ENCODE measurements at regions not wholly inside any gene's neighbourhood (a gene's known extent, or its start where the extent isn't known, plus 50 kb on each side); places are given as distances from the start of the nearest gene placed in this dataset.
"Not testable (repeated sequence)": the region's sequence is repeated elsewhere in the genome, so short reads cannot be mapped to it uniquely, and the experiment has no call there.

GRCh38 chr4:3896441-3896840, 130.3 kb downstream of the ADRA2C start:
- H3K36me3 ChIP-seq (ENCODE audit: control insufficient read depth, insufficient read depth, low read length): no peaks in the 10 kb centered on the region
- no peak overlapping the region for H3K27ac ChIP-seq (ENCODE audit: low read depth, low read length, severe bottlenecking)
- H3K9me3 ChIP-seq (ENCODE audit: control insufficient read depth, low read length): no peaks in the 10 kb centered on the region
- peaks cover 9% of the 10 kb centered on the region for H3K4me1 ChIP-seq (ENCODE audit: control insufficient read depth, insufficient read depth, low read length, poor library complexity, severe bottlenecking)
- WGBS, 2 experiments (ENCODE audit: insufficient coverage in 2 of 2): 90% methylated on average over 5 to 6 of the region's 6 CpGs
- no peak overlapping the region for H3K4me3 ChIP-seq (ENCODE audit: extremely low read depth, insufficient read depth, low read length, poor library complexity, severe bottlenecking)

GRCh38 chr4:3896871-3897578, 130.8 kb downstream of the ADRA2C start:
- H3K4me1 ChIP-seq (ENCODE audit: control insufficient read depth, insufficient read depth, low read length, poor library complexity, severe bottlenecking); H3K4me3 ChIP-seq (ENCODE audit: extremely low read depth, insufficient read depth, low read length, poor library complexity, severe bottlenecking); H3K27ac ChIP-seq (ENCODE audit: low read depth, low read length, severe bottlenecking); H3K36me3 ChIP-seq (ENCODE audit: control insufficient read depth, insufficient read depth, low read length); H3K9me3 ChIP-seq (ENCODE audit: control insufficient read depth, low read length): not testable (repeated sequence)
- WGBS, 2 experiments (ENCODE audit: insufficient coverage in 2 of 2): 95 to 100% methylated on average over 7 to 8 of the region's 20 CpGs

GRCh38 chr4:3898098-3898497, 131.9 kb downstream of the ADRA2C start:
- H3K4me3 ChIP-seq (ENCODE audit: extremely low read depth, insufficient read depth, low read length, poor library complexity, severe bottlenecking): no peak overlapping the region
- no peaks in the 10 kb centered on the region for H3K9me3 ChIP-seq (ENCODE audit: control insufficient read depth, low read length)
- H3K27ac ChIP-seq (ENCODE audit: low read depth, low read length, severe bottlenecking): no peak overlapping the region
- H3K4me1 ChIP-seq (ENCODE audit: control insufficient read depth, insufficient read depth, low read length, poor library complexity, severe bottlenecking): peaks cover 9% of the 10 kb centered on the region
- no peaks in the 10 kb centered on the region for H3K36me3 ChIP-seq (ENCODE audit: control insufficient read depth, insufficient read depth, low read length)
- 91 to 93% methylated on average over 12 to 14 of the region's 19 CpGs for WGBS, 2 experiments (ENCODE audit: insufficient coverage in 2 of 2)

- H3K4me1 ChIP-seq (ENCODE audit: control insufficient read depth, insufficient read depth, low read length, poor library complexity, severe bottlenecking); H3K36me3 ChIP-seq (ENCODE audit: control insufficient read depth, insufficient read depth, low read length); H3K4me3 ChIP-seq (ENCODE audit: extremely low read depth, insufficient read depth, low read length, poor library complexity, severe bottlenecking); H3K27ac ChIP-seq (ENCODE audit: low read depth, low read length, severe bottlenecking); H3K9me3 ChIP-seq (ENCODE audit: control insufficient read depth, low read length): not testable (repeated sequence)
- WGBS, 2 experiments (ENCODE audit: insufficient coverage in 2 of 2): 87 to 92% methylated on average over 8 to 10 of the region's 10 CpGs
These were observed 132.7 kb downstream of the ADRA2C start for GRCh38 chr4:3898928-3899327.

GRCh38 chr4:3904264-3904955, 138.2 kb downstream of the ADRA2C start:
- not testable (repeated sequence) for H3K9me3 ChIP-seq (ENCODE audit: control insufficient read depth, low read length); H3K4me1 ChIP-seq (ENCODE audit: control insufficient read depth, insufficient read depth, low read length, poor library complexity, severe bottlenecking); H3K36me3 ChIP-seq (ENCODE audit: control insufficient read depth, insufficient read depth, low read length); H3K4me3 ChIP-seq (ENCODE audit: extremely low read depth, insufficient read depth, low read length, poor library complexity, severe bottlenecking)
- H3K27ac ChIP-seq (ENCODE audit: low read depth, low read length, severe bottlenecking): peak overlapping the region; percentile 59
- WGBS, 2 experiments (ENCODE audit: insufficient coverage in 2 of 2): 73 to 80% methylated on average over 3 to 4 of the region's 15 CpGs

- not testable (repeated sequence) for H3K4me1 ChIP-seq (ENCODE audit: control insufficient read depth, insufficient read depth, low read length, poor library complexity, severe bottlenecking); H3K4me3 ChIP-seq (ENCODE audit: extremely low read depth, insufficient read depth, low read length, poor library complexity, severe bottlenecking); H3K27ac ChIP-seq (ENCODE audit: low read depth, low read length, severe bottlenecking); H3K9me3 ChIP-seq (ENCODE audit: control insufficient read depth, low read length); H3K36me3 ChIP-seq (ENCODE audit: control insufficient read depth, insufficient read depth, low read length)
- WGBS, 2 experiments (ENCODE audit: insufficient coverage in 2 of 2): 77 to 90% methylated on average over 3 of the region's 3 CpGs
These were observed 143.4 kb downstream of the ADRA2C start for GRCh38 chr4:3909616-3910015.

- H3K27ac ChIP-seq (ENCODE audit: low read depth, low read length, severe bottlenecking); H3K36me3 ChIP-seq (ENCODE audit: control insufficient read depth, insufficient read depth, low read length); H3K4me3 ChIP-seq (ENCODE audit: extremely low read depth, insufficient read depth, low read length, poor library complexity, severe bottlenecking); H3K9me3 ChIP-seq (ENCODE audit: control insufficient read depth, low read length); H3K4me1 ChIP-seq (ENCODE audit: control insufficient read depth, insufficient read depth, low read length, poor library complexity, severe bottlenecking): not testable (repeated sequence)
- WGBS, 2 experiments (ENCODE audit: insufficient coverage in 2 of 2): 93 to 96% methylated on average over 12 of the region's 14 CpGs
These were observed 144.2 kb downstream of the ADRA2C start for GRCh38 chr4:3910161-3910950.

GRCh38 chr4:3911252-3911856, 145.2 kb downstream of the ADRA2C start:
- H3K27ac ChIP-seq (ENCODE audit: low read depth, low read length, severe bottlenecking): no peak overlapping the region
- H3K4me3 ChIP-seq (ENCODE audit: extremely low read depth, insufficient read depth, low read length, poor library complexity, severe bottlenecking): no peak overlapping the region
- H3K9me3 ChIP-seq (ENCODE audit: control insufficient read depth, low read length): no peaks in the 10 kb centered on the region
- H3K36me3 ChIP-seq (ENCODE audit: control insufficient read depth, insufficient read depth, low read length): no peaks in the 10 kb centered on the region
- no peaks in the 10 kb centered on the region for H3K4me1 ChIP-seq (ENCODE audit: control insufficient read depth, insufficient read depth, low read length, poor library complexity, severe bottlenecking)
- 89 to 92% methylated on average over 14 to 17 of the region's 19 CpGs for WGBS, 2 experiments (ENCODE audit: insufficient coverage in 2 of 2)

- not testable (repeated sequence) for H3K4me1 ChIP-seq (ENCODE audit: control insufficient read depth, insufficient read depth, low read length, poor library complexity, severe bottlenecking); H3K4me3 ChIP-seq (ENCODE audit: extremely low read depth, insufficient read depth, low read length, poor library complexity, severe bottlenecking); H3K9me3 ChIP-seq (ENCODE audit: control insufficient read depth, low read length); H3K27ac ChIP-seq (ENCODE audit: low read depth, low read length, severe bottlenecking); H3K36me3 ChIP-seq (ENCODE audit: control insufficient read depth, insufficient read depth, low read length)
- WGBS, 2 experiments (ENCODE audit: insufficient coverage in 2 of 2): 95% methylated on average over 3 to 4 of the region's 4 CpGs
These were observed 148.3 kb downstream of the ADRA2C start for GRCh38 chr4:3914511-3914910.

GRCh38 chr4:3919509-3919908, 153.3 kb downstream of the ADRA2C start:
- WGBS, 2 experiments (ENCODE audit: insufficient coverage in 2 of 2): 60 to 78% methylated on average over 5 to 8 of the region's 9 CpGs
- H3K36me3 ChIP-seq (ENCODE audit: control insufficient read depth, insufficient read depth, low read length); H3K27ac ChIP-seq (ENCODE audit: low read depth, low read length, severe bottlenecking); H3K9me3 ChIP-seq (ENCODE audit: control insufficient read depth, low read length); H3K4me3 ChIP-seq (ENCODE audit: extremely low read depth, insufficient read depth, low read length, poor library complexity, severe bottlenecking); H3K4me1 ChIP-seq (ENCODE audit: control insufficient read depth, insufficient read depth, low read length, poor library complexity, severe bottlenecking): not testable (repeated sequence)
